LoVo (cell line): ENCODE measurements at regions not wholly inside any gene's neighbourhood (a gene's known extent, or its start where the extent isn't known, plus 50 kb on each side); places are given as distances from the start of the nearest gene placed in this dataset.

ENCODE experiments used
- DNase-seq: peaks from one replicate; pipeline ENCODE4 v3.0.0-alpha.2; 2016; ENCODE audit warnings: low spot score

GRCh38 chr9:80218328-80218727 is 646.6 kb downstream of the TLE4 start:
- no peak for DNase-seq

GRCh38 chr9:80213613-80214012 is 641.8 kb downstream of the TLE4 start:
- DNase-seq: no peak

- DNase-seq: no peak
Observed at GRCh38 chr9:80208696-80209095, 636.9 kb downstream of the TLE4 start.

DNA sequence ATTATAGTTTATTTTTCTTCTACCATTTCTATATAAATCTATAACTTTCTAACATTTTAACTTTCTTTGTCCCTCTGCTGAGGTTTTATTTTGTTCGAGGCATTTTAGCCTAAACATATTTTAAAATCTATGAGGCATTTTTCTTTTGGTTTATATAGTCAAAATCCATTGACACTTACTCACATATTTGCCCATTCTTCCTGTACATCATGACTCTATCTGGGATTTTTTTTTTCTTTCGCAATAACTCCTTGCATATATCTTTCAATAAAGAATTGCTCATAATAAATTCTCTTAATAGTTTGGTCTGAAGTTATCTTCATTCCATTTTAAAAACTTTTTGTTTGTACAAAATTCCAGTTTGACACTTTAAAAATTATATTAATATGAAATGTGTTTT is 632.3 kb downstream of the TLE4 start:
- DNase-seq: no peak

DNA sequence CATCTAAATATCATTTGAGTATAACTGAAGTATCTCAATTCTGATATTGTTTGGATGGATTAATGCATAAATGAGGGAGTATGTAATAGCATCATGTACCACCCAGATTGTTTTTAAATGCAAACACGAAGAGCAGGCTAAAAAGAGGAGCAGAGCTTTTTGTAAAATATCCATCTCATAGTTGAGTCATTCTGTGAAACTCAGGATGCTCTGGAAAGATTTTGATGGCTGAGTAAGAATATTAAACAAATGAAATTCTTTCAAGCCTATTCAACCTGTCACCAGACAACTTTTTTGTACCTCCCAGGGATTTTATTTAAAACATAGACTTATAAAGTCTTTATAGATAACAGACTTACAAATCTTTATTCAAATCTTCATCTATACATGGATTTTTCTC is 625.9 kb downstream of the TLE4 start:
- no peak for DNase-seq

- DNase-seq: no peak
Observed at GRCh38 chr9:80191108-80191507, 619.3 kb downstream of the TLE4 start.

DNA sequence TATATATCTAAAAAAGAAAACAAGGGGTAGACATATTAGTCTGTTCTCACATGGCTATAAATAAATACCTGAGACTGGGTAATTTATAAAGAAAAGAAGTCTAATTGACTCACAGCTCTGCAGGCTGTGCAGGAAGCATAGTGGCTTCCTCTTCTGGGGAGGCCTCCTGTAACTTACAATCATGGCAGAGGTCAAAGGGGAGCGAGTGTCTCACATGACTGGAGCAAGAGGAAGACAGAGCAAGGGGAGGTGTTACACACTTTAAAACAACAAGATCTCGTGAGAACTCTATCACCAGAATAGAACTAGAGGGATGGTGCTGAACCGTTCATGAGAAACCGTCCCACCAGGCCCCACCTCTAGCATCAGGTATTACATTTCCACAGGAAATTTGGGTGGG is 616.8 kb downstream of the TLE4 start:
- DNase-seq: no peak

DNA sequence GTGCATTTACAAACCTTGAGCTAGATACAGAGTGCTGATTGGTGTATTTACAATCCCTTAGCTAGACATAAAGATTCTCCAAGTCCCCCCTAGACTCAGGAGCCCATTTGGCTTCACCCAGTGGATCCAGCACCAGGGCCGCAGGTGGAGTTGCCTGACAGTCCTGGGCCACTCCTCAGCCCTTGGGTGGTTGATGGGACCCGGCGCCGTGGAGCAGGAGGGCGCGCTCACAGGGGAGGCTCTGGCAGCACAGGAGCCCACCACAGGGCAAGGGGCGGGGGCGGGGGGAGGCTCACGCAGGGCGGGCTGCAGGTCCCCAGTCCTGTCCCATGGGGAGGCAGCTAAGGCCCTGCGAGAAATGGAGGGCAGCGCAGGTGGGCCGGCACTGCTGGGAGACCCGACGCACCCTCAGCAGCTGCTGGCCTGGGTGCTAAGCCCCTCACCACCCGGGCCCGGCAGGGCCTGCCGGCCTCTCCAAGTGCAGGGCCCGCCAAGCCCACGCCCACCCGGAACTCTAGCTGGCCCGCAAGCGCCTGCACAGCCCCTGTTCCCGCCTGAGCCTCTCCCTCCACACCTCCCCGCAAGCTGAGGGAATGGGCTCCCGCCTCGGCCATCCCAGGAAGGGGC is 613.5 kb downstream of the TLE4 start:
- DNase-seq: no peak

- DNase-seq: no peak
Observed at GRCh38 chr9:80177949-80178480, 606.2 kb downstream of the TLE4 start.

DNA sequence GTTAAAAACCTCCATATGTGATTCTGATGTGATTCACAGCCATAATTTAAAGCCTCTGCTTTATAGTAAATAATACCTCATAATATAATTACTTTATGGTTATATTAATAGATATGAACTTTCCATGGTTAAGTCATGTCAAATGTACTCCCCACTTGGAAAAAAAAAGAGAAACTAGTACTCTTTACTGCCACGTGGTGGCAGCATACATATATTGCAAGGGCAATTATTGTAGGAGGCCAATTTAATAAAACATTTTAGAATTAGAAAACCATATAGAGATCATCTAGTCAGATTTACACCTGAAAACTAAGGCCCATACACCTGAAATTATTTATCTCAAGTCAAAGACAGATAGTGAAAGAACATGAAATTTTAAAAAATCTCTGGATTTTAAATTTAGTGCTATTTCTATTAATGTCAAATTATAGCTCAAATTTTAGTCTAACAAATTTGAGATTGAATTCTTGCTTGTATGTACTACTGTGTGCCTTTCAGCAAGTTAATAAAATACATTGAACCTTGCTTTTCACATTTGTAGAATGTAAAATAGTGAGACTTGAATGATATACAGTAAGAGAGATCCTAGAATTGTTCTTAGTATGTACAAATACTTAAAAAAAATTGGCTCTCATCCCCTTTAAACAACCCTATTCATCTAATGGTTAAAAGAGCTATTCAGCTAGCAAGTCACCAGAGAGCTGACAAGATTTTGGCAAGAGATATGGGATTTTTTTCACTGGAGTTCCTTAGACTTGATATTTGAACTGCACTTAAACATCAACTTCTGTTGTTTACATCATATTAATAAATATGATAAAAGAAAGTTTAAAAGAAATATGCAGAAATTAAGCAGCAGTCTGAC is 603.8 kb downstream of the TLE4 start:
- peak; percentile 49 for DNase-seq

DNA sequence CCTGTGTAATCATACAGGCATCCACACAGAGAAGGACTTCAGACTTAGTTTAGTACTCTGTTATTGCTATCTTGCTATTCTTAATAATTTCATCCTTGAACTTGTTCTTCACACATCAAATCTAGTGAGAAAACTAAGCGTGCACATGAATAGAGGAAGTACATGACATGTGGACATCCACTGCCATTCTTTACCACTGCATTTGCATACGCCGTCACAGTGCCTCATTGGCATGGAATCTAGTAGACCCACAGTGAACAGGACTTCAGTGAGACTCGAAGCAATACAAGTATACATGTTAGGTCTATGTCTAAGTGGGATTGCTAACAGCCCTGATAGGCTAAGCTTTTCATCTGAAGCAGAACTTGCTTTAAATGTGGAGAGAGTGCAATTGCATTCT is 592.1 kb downstream of the TLE4 start:
- no peak for DNase-seq

DNA sequence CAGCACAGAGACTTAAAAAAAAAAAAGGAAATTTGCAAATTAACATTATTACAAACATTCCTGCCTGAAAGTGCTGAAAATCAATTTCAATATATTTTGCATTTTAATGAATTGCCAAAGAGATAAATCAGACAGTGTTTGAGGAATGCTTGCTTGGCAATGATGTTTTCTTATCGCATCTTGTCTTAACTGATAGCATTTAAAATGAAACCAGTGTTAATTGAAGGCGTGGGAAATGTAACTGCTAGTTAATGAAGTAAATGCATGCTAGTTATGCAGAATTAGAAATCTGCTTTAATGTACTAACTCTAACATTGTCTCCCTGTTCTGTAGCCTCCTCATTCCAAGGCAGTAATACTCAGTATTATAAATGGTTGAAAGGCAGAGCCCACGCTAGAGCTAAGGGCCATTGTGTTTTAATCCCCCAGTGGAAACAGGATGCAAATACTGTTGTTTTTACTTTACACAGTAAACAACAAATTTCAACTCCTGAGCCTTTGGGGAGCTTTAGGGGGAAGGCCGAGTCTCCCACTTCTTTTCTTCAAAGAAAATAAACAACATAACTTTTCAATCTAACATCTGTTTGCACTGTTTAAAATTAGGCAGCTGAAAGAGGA is 586.9 kb downstream of the TLE4 start:
- no peak for DNase-seq

DNA sequence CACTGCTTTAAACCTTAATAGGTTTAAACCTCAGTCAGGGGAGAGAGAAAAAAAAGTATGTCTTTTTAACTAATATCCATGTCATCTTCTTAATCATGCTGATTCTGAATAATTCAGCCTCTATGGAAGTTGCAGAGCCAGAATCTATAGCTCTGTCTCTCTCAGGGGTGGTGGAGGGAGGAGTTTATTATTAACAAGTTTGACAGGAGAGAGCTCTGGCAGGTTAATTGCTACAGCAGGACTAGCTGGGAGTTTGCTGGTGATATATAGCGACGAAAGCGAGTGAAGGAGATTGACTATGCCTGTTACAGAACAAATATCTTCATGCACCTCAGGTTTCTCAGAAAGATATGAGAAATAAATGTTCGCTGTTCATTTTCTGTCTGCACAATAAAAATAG is 586.4 kb downstream of the TLE4 start:
- no peak for DNase-seq

GRCh38 chr9:80157561-80157983 is 585.8 kb downstream of the TLE4 start:
- no peak for DNase-seq

DNA sequence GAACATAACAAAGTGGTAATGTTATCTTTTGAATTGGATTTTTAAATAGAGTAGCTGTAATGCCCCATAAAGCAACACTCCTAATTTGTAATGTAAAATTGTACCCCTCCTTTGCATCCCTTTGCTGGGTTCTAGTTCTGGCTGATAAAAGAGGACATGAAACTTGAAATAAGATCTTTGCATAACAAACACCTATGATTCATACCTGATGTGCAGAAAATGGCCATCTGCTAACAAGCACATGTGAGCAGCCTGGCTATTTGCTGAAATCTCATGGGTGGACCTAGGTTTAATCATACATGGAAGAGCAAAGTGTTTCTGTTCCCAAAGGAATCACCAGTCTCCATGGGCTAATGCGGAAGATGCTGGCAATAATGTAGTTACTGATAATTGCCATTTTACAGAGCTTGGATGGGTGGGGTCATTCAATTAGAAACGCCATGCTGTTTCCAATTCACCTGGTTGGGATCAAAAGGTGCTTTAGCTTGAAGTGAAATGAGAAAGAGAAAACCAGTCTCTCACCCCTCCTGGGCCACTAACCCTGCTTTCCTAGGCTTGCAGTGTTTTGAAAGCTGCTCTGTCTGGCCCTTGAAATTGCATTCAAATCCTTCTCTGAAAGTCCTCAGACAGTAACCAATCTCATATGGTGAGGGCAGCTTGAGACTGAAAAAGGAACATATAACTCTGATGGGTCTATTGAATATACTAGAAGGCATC is 585.1 kb downstream of the TLE4 start:
- DNase-seq: no peak

- DNase-seq: no peak
Observed at GRCh38 chr9:80156262-80156661, 584.5 kb downstream of the TLE4 start.

DNA sequence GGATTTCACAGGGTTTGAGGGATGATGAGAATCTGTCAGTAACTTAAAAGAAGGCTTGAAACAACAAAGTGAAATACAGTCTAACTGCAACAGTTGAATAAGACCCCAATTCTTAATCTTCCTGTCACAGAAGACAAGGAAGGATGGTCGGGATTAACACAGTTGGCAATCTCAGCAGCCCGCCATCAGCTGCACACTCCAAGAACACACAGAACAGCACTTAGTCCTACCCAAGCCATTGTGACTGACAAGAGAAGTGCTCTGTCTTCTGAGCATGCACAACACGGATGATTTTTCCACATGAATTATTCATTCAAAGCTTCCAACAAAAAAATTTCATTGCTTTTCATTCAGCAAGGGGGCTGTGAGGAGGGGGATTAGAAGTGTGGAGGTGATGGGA is 576.1 kb downstream of the TLE4 start:
- no peak for DNase-seq

GRCh38 chr9:80146466-80146865 is 574.7 kb downstream of the TLE4 start:
- DNase-seq: no peak

DNA sequence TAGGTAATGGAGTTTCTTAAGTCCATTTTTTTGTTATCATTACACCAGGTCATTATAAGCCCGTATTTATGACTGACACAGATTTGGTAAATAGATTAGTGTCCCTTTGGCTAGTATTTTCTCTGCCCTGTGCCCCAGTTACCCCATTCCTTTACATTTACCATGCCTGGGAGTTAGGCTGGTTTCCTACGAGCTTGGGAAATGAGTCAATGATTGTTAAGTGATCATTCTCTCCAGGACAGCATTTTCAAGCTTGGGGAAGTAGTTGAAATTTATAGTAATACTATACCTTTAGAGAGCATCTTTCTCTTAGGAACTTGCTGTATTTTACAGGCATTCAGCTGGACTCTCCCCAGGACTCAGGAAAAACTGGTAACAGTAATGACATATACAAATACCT is 573.1 kb downstream of the TLE4 start:
- DNase-seq: no peak

DNA sequence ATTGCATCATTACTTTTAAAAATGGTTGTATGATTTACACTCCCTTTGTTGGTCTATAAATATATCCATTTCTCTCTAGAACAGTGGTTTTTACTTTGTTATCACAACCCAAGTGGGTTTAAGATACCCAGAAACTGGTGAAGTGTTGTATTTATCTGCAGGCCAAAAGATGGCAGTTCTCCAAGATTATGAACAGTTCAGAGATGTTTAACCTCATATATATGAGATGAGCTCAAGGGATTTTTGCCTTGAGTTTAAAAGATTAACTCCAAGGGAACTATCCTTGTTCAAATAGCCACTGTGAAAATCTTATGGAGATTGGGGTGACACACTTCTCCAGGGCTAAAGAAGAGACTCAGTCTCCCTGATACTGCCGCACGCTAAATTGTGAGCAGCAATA is 572.6 kb downstream of the TLE4 start:
- DNase-seq: no peak

- no peak for DNase-seq
Observed at GRCh38 chr9:80143899-80144298, 572.1 kb downstream of the TLE4 start.

GRCh38 chr9:80134487-80134886 is 562.7 kb downstream of the TLE4 start:
- DNase-seq: no peak
